Caco-2 (cell line): ENCODE measurements at regions not wholly inside any gene's neighbourhood (a gene's known extent, or its start where the extent isn't known, plus 50 kb on each side); places are given as distances from the start of the nearest gene placed in this dataset.

Source experiments
- BruUV-seq: library from RNA; stranded (reverse); fragments of 400-500 nt; replicated peaks from 2 replicates; lab custom pipeline; 2021; lab: Mats Ljungman, UMichigan
- CTCF ChIA-PET: fragments of 300-600 bp; sonication (Branson Sonifier 250); formaldehyde crosslinking; loops from one replicate; lab custom pipeline; 2022; ENCODE audit warnings: antibody characterized with exemption; lab: Charles Lee
- POLR2A ChIA-PET: fragments of 300-600 bp; sonication (Branson Sonifier 250); formaldehyde crosslinking; loops from one replicate; lab custom pipeline; 2022; ENCODE audit warnings: antibody characterized with exemption; lab: Charles Lee
- DNase-seq, 2 experiments: peaks; one replicate each; pipeline versions ENCODE4 v3.0.0 to v3.0.0-alpha.2; 2020 to 2022
- H3K27me3 ChIP-seq: replicated peaks from 2 replicates; pipeline ENCODE4 v1.6.0; 2011; ENCODE audit warnings: low read length; ENCODE audit not compliant: control insufficient read depth, insufficient read depth
- H3K36me3 ChIP-seq: 2 replicates; pipeline ENCODE4 v1.5.1; 2011; ENCODE audit warnings: low read length; ENCODE audit not compliant: control insufficient read depth, insufficient read depth
- H3K4me1 ChIP-seq: fragments of 250-450 bp; sonication (Bioruptor Pico); 2 replicates; pipeline ENCODE4 v1.5.1; 2020; ENCODE audit warnings: mild to moderate bottlenecking
- H3K4me3 ChIP-seq: 2 replicates; pipeline ENCODE4 v1.5.1; 2011; ENCODE audit warnings: low read depth, mild to moderate bottlenecking, control low read depth, low read length
- H3K9me3 ChIP-seq: fragments of 250-450 bp; sonication (Bioruptor Pico); 2 replicates; pipeline ENCODE4 v1.5.1; 2020; ENCODE audit warnings: mild to moderate bottlenecking, moderate library complexity
- H3K27ac Mint-ChIP-seq: one replicate; pipeline ENCODE4 v1.8.0; 2022; ENCODE audit warnings: mixed read lengths; ENCODE audit not compliant: unreplicated experiment
- H3K27me3 Mint-ChIP-seq: one replicate; pipeline ENCODE4 v1.8.0; 2022; ENCODE audit warnings: mixed read lengths; ENCODE audit not compliant: insufficient read depth, unreplicated experiment
- H3K36me3 Mint-ChIP-seq: one replicate; pipeline ENCODE4 v1.8.0; 2022; ENCODE audit warnings: mild to moderate bottlenecking, mixed read lengths; ENCODE audit not compliant: insufficient read depth, unreplicated experiment
- H3K4me1 Mint-ChIP-seq: one replicate; pipeline ENCODE4 v1.8.0; 2022; ENCODE audit warnings: low read depth, mixed read lengths; ENCODE audit not compliant: unreplicated experiment
- H3K4me3 Mint-ChIP-seq: one replicate; pipeline ENCODE4 v1.8.0; 2022; ENCODE audit warnings: mild to moderate bottlenecking, moderate library complexity, mixed read lengths; ENCODE audit not compliant: unreplicated experiment
- H3K9me3 Mint-ChIP-seq: one replicate; pipeline ENCODE4 v1.8.0; 2022; ENCODE audit warnings: mixed read lengths; ENCODE audit not compliant: unreplicated experiment
- CTCF ChIP-seq, 2 experiments: fragments of 200-600 bp in 1 of 2; IDR thresholded peaks; 1 replicate in 1 of 2; 2 replicates in 1 of 2; pipeline versions ENCODE4 v1.5.1 to v1.8.0; 2011 to 2022; ENCODE audit warnings: antibody characterized with exemption in 1 of 2, control low read depth in 1 of 2, inconsistent platforms in 1 of 2, low read depth in 1 of 2, low read length in 1 of 2, mild to moderate bottlenecking in 1 of 2, moderate library complexity in 1 of 2; ENCODE audit not compliant: insufficient read depth in 1 of 2, severe bottlenecking in 1 of 2, unreplicated experiment in 1 of 2
- intact Hi-C: fragments of 100-400 bp; cut with micrococcal nuclease; formaldehyde crosslinking; loops from one replicate; pipeline ENCODE4 v1.10.0; 2022; ENCODE audit not compliant: unreplicated experiment

- Mint-ChIP-seq H3K4me3 (no peak overlapping the region), H3K36me3 (no peaks in the 10 kb centered on the region), H3K9me3 (no peaks in the 10 kb centered on the region), H3K27ac (no peak overlapping the region), H3K27me3 (no peaks in the 10 kb centered on the region), H3K4me1 (peaks cover 8% of the 10 kb centered on the region)
- no peak for TF ChIP-seq CTCF (IDR thresholded peaks at IDR 0.05; ENCODE audit: insufficient read depth in 1 of 2, low read depth in 1 of 2, low read length in 1 of 2, severe bottlenecking in 1 of 2, unreplicated experiment in 1 of 2)
- no peaks in the 10 kb centered on the region for H3K4me1 ChIP-seq
- no peaks in the 10 kb centered on the region for H3K27me3 ChIP-seq
- H3K4me3 ChIP-seq: no peak overlapping the region
- intact Hi-C loops: loop anchor here (10.0 kb wide), 1 partner anchor 124 kb away; no protein-coding TSS in a partner anchor
- no peaks in the 10 kb centered on the region for H3K9me3 ChIP-seq
- POLR2A ChIA-PET: no interaction called here
- BruUV-seq: no TSS peak
- no peak for DNase-seq
- CTCF ChIA-PET: no interaction called here
- H3K36me3 ChIP-seq: no peaks in the 10 kb centered on the region
Measured at GRCh38 chr9:81530310-81530810, 159.0 kb downstream of the TLE1 start.

GRCh38 chr9:81529556-81530193, 159.7 kb downstream of the TLE1 start:
- BruUV-seq: no TSS peak
- Histone ChIP-seq H3K27me3 (no peaks in the 10 kb centered on the region), H3K4me1 (no peaks in the 10 kb centered on the region), H3K36me3 (no peaks in the 10 kb centered on the region), H3K9me3 (no peaks in the 10 kb centered on the region), H3K4me3 (no peak overlapping the region)
- POLR2A ChIA-PET: no interaction called here
- Mint-ChIP-seq H3K4me1 (peaks cover 8% of the 10 kb centered on the region), H3K27ac (no peak overlapping the region), H3K27me3 (no peaks in the 10 kb centered on the region), H3K36me3 (no peaks in the 10 kb centered on the region), H3K9me3 (no peaks in the 10 kb centered on the region), H3K4me3 (no peak overlapping the region)
- CTCF ChIA-PET: no interaction called here
- intact Hi-C loops: loop anchor here (10.0 kb wide), 1 partner anchor 125 kb away; no protein-coding TSS in a partner anchor
- DNase-seq: no peak
- no peak for TF ChIP-seq CTCF (IDR thresholded peaks at IDR 0.05; ENCODE audit: insufficient read depth in 1 of 2, low read depth in 1 of 2, low read length in 1 of 2, severe bottlenecking in 1 of 2, unreplicated experiment in 1 of 2)

GRCh38 chr9:81526587-81526986, 162.8 kb downstream of the TLE1 start:
- Histone ChIP-seq H3K27me3 (no peaks in the 10 kb centered on the region), H3K36me3 (no peaks in the 10 kb centered on the region), H3K9me3 (no peaks in the 10 kb centered on the region), H3K4me1 (no peaks in the 10 kb centered on the region), H3K4me3 (no peak overlapping the region)
- peaks cover 8% of the 10 kb centered on the region for H3K4me1 Mint-ChIP-seq
- intact Hi-C loops: no loop called here
- no peaks in the 10 kb centered on the region for H3K9me3 Mint-ChIP-seq
- no peaks in the 10 kb centered on the region for H3K36me3 Mint-ChIP-seq
- no peak overlapping the region for H3K27ac Mint-ChIP-seq
- POLR2A ChIA-PET: no interaction called here
- no peak for DNase-seq
- H3K4me3 Mint-ChIP-seq: no peak overlapping the region
- no peak for TF ChIP-seq CTCF (IDR thresholded peaks at IDR 0.05; ENCODE audit: insufficient read depth in 1 of 2, low read depth in 1 of 2, low read length in 1 of 2, severe bottlenecking in 1 of 2, unreplicated experiment in 1 of 2)
- no peaks in the 10 kb centered on the region for H3K27me3 Mint-ChIP-seq
- BruUV-seq: no TSS peak
- CTCF ChIA-PET: no interaction called here
